Activated naive CD4-positive, alpha-beta T cell treated with Interleukin-2 at 50 U/mL for 16 hours (primary cell): ENCODE measurements at regions not wholly inside any gene's neighbourhood (a gene's known extent, or its start where the extent isn't known, plus 50 kb on each side); places are given as distances from the start of the nearest gene placed in this dataset.

Source experiments
- DNase-seq: peaks from one replicate; pipeline ENCODE4 v3.0.0-alpha.2; 2020

DNA sequence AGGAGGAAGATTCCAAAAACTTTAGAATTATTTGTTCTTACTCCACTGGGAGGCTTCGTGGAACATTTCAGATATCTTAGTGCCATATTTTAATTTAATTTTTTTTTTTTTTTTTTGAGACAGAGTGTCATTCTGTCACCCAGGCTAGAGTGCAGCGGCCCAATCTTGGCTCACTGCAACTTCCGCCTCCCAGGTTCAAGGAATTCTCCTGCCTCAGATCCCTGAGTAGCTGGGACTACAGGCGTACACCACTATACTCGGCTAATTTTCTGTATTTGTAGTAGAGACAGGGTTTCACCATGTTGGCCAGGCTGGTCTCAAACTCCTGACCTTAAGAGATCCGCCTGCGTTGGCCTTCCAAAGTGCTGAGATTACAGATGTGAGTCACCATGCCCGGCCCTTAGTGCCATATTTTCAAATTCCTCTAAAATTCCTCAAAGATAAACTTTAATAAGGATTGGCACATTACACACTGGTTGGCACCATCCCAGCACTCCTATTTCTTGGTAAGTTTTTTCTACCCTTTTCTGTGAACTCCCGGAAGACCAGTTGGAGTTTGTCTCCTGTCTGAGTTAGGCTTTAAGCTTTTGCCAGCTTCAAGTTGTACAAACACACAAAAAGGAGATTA, 693.7 kb downstream of the MCTP2 start:
- no peak for DNase-seq

DNA sequence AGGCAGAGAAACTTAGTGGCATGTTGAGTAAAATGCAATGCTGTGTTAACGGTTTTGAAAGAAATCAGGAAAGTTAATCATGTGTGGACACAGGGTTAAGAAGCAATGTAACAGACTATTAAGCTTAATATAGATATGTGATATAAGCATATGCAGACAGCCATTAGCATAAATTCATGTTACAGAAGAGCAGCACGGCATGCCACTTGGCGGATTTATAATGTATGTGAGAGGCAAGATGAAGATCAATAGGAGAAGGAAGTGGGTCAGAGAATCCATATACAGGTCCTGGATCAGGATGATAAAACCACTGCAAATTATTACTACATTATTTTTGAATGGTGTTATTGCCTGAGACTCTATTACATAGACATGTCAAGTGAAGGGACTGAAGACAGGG, 694.3 kb downstream of the MCTP2 start:
- DNase-seq, result no peak

DNA sequence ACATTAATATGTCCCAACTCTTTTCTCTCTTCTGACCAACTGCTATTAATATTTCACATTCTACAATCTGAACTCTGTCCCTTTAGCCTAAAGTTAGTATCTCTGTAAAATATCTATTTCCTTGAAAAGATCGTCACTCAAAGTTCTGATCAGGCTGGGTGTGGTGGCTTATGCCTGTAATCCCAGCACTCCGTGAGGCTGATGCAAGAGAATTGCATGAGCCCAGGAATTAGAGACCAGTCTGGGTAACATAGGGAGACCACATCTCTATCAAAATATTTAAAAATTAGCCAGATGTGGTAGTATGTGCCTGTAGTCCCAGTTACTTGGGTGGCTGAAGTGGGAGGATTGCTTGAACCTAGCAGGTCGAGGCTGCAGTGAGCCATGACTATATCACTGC, 695.6 kb downstream of the MCTP2 start:
- no peak for DNase-seq

- DNase-seq, result no peak
These were observed 697.9 kb downstream of the MCTP2 start for GRCh38 chr15:94929282-94929681.

DNA sequence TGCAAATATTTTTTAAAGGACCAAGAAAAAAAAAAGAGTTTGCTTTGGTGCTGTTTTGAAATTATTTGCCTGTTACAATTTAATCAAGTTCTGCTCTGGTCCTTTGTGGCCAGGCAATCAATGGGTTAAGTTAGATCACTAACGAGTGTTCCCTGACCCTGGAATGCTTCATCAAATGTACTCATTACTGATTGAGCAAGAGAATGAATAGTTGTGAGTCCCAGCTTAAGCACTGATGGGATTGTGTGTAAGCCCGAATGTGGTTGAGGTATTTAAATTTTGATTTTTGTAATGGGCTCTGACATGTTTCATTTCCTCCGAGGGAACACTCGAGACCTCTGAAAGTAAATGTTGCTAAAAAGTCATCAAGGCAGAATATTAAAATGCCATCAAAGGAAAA, 699.1 kb downstream of the MCTP2 start:
- DNase-seq, result no peak

- no peak for DNase-seq
These were observed 699.6 kb downstream of the MCTP2 start for GRCh38 chr15:94930960-94931359.

GRCh38 chr15:94934440-94934839, 703.1 kb downstream of the MCTP2 start:
- DNase-seq, result no peak

DNA sequence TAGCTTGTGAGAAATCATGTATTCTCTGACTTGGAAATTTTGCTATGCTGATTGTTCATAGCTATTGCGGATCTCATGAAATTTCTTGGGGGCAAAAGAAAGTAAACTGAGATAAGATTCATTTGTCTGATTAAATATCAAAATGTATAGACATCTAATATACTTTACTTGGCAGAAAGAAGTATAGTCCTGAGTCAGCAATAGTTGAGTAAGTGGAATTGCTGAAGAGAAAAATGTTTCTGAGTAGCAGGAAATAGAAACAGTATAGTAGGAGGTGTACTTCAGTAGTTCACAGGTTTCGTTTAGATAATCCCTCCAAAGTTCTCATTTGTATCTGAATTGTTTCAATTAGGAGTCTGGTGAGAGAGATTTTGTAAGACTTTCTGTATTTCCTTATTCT, 705.9 kb downstream of the MCTP2 start:
- no peak for DNase-seq

DNA sequence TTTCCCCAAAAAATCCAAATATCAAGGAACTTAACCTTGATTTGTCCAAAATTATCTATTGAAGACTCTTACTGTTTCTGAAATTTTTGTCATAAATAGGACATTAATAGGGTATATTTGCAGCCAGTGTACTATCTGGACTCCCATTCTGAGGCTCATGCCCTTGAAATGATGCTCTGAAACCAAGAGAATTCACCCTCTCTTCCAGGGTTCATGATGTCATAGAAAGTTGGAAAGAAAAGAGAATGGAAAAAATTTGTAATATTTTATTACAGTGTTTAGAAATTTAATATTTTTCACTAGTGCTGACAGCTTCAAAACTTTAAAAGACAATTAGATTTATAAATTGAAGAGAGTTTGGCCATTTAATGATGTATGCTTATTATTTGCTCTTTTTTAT, 712.5 kb downstream of the MCTP2 start:
- DNase-seq, result no peak

DNA sequence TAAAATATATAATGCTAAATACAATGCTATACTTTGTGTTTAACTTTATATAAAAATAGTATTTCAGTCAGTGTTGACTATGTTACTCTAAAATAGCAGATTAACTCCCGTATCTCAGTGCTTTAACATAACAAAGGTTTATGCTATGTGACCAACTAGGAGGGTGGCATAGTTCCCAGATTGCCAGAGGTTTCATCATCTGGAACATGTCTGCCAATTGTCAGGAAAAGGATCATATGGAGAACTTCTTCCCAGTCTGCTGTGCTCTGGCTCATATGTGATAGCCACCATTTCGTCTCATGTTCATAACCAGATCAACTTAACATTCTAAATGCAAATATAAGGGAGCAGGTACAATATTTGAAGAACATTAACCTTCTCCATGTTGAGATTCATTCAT, 720.2 kb downstream of the MCTP2 start:
- DNase-seq, result no peak

DNA sequence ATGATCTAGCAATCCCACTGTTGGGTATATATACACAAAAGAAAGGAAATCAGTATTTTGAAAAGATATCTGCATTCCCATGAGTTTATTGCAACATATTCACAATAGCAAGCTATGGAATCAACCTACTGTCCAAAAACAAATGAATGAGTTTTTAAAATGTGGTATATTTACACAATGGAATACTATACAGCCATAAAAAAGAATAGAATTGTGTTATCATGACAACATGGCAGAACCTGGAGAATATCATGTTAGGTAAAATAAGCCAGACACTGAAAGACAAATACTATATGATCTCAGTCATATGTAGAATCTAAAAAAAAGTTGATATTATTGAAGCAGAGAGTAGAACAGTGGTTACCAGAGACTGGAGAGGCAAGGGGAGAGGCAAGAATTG, 732.6 kb downstream of the MCTP2 start:
- no peak for DNase-seq

- DNase-seq, result no peak
These were observed 734.2 kb downstream of the MCTP2 start for GRCh38 chr15:94965593-94965992.

GRCh38 chr15:94968133-94968532, 736.8 kb downstream of the MCTP2 start:
- no peak for DNase-seq

- no peak for DNase-seq
These were observed 738.7 kb downstream of the MCTP2 start for GRCh38 chr15:94970096-94970495.

- no peak for DNase-seq
These were observed 739.4 kb downstream of the MCTP2 start for GRCh38 chr15:94970802-94971201.

DNA sequence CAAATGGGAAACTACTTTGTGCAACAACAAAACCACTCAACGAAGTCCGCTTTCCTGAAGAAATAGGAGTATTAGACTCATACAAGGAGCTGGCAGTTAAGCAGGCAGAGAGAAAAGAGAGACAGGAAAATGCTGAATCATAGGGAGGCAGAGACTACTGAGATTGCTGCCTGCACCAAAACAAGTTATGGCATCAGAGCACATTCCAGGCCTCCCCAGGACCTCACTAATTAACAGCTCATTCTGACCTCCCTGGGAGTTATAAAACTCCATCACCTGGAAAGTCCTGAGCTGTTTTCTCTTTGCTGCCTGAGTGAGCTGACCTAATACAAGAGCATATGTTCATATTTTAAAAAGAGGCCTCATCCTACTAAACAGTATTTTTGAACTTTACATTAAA, 741.0 kb downstream of the MCTP2 start:
- no peak for DNase-seq

DNA sequence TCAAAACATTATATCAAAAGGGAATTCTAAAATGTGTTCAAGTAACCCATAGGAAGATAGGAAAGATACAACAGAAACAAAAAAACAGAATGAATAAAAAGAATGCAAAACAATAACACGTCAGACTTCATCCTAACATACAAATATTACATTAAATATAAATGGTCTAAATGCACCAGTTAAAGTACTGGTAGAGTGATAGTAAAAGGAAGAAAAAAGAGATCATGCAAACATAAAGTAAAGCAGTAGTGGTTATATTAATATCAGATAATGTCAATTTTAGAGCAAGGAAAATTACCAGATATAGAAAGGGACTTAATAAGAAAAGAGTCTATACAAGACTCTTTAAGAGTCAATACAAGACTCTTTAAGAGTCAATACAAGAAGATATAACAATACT, 755.7 kb downstream of the MCTP2 start:
- DNase-seq, result no peak

GRCh38 chr15:94991718-94992117, 760.4 kb downstream of the MCTP2 start:
- no peak for DNase-seq

DNA sequence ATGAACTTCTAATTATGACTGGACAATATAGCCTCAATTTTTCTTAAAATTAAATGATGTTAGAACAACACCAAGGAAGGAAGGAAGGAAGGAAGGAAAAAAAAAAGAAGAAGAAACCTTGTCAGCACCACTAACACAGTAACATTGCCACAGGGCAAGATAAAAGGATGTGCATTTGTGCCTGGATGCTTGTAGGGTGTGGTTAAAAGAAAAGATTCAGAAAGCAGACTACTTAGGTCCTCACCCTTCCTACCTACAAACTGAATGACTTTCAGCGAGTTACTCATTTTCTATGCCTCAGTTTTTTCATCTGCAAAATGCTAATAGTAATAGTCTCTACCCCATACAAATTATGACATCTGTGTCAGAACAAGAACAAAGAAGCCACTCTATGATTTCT, 778.3 kb downstream of the MCTP2 start:
- DNase-seq, result no peak

GRCh38 chr15:95013381-95013780, 782.0 kb downstream of the MCTP2 start:
- DNase-seq, result no peak

DNA sequence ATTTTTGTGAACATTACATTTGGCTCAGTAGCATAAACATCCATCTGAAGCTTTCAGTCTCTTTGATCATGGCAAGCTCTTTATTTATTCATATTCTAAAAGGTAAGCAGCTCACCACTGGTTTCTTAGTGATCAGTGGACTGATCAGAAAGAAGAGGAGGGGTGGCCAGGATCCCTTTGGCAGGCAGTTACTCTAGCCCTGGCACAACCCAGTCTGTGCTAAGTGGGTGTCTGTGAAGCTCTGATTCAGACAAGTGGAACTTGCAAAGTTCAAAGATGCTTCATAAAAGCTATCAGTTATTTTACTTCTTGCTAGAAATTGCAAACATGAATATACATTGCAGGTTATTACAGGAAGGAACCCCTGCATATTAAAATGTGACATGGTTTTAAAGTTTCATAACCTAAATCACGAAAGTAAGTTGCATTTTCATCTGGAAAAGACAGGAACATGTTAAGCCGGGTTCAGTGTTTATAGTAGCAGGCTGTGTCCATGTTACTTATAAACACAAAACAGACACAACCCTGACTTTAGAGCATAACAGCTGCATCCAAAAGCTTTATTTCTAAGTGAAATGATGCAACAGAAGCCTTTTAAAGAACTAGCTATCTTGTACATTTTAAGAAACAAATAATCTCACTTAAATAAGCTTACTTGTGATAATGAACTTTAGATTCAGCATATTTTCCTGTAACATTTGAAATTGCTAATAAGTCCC, 785.3 kb downstream of the MCTP2 start:
- no peak for DNase-seq

- DNase-seq, result no peak
These were observed 786.4 kb downstream of the MCTP2 start for GRCh38 chr15:95017666-95018328.

GRCh38 chr15:95018888-95019545, 787.7 kb downstream of the MCTP2 start:
- no peak for DNase-seq

DNA sequence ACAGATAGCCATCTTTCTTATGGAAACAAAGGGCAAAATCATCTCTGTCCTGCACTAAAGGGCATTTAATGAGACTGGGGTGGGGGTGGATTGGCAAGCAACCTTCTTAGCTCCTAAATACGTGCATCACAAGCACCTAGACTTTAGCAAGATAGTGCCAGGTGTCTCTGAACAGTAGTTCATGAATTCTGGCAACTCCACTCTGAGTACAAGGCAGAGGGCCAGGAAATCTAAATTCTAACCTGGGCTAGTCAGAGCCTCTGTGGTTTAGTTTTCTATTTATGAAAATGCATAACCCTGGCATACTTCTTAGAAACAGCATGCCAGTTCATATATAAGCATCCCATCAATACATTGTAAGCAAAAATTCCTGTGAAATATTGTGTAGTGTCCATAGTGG, 788.5 kb downstream of the MCTP2 start:
- no peak for DNase-seq
